ENCODE measurements at regions not wholly inside any gene's neighbourhood (a gene's known extent, or its start where the extent isn't known, plus 50 kb on each side); places are given as distances from the start of the nearest gene placed in this dataset.

DNA sequence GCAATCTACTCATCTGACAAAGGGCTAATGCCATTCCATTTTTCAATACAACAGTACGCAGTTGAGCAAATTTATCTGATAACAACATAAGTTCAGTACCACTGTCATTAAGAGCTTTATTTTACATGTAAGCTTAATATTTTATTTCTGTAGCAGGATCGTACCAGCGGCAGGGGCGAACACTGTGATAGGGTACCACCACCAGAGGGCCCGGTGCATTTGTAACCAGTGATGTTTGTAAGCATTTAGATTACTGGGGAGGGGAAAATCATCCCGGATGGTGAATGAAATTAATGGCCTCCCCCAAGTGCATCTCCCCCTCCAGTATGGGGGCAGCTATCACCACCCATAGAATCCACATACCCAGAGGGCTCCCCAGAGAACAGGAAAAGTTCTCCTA lies 179.0 kb downstream of the ADGRA3 start:
- no peaks in the 10 kb centered on the region for H3K27me3 ChIP-seq (ENCODE audit: control insufficient read depth, insufficient read depth, low read length)
- no peak for DNase-seq (ENCODE audit: low read depth)
- no peak overlapping the region for H3K4me3 ChIP-seq (ENCODE audit: low read depth, low read length)
- TF ChIP-seq, protein P1, sequence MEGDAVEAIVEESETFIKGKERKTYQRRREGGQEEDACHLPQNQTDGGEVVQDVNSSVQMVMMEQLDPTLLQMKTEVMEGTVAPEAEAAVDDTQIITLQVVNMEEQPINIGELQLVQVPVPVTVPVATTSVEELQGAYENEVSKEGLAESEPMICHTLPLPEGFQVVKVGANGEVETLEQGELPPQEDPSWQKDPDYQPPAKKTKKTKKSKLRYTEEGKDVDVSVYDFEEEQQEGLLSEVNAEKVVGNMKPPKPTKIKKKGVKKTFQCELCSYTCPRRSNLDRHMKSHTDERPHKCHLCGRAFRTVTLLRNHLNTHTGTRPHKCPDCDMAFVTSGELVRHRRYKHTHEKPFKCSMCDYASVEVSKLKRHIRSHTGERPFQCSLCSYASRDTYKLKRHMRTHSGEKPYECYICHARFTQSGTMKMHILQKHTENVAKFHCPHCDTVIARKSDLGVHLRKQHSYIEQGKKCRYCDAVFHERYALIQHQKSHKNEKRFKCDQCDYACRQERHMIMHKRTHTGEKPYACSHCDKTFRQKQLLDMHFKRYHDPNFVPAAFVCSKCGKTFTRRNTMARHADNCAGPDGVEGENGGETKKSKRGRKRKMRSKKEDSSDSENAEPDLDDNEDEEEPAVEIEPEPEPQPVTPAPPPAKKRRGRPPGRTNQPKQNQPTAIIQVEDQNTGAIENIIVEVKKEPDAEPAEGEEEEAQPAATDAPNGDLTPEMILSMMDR (IDR thresholded peaks at IDR 0.05; ENCODE audit: insufficient read depth, low read length, poor library complexity, severe bottlenecking) = no peak
- H3K36me3 ChIP-seq (ENCODE audit: control insufficient read depth, insufficient read depth, low read length) = no peaks in the 10 kb centered on the region

DNA sequence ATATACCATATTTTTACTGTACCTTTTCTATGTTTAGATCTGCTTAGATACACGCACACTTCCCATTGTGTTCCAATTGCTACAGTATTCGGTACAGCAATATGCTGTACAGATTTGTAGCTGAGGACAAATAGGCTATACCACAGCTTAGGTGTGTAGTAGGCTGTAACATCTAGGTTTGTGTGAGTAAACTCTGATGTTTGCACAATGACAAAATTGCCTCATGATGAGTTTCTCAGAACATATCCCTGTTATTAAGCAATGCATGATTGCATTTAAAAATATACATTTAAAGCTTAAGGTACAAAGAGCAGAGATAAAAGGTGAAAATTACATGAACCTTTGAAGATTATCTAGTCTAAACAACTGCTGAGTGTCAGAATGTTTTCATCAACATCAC lies 181.7 kb downstream of the ADGRA3 start:
- TF ChIP-seq, protein P1 (IDR thresholded peaks at IDR 0.05; ENCODE audit: insufficient read depth, low read length, poor library complexity, severe bottlenecking) = no peak
- H3K4me3 ChIP-seq (ENCODE audit: low read depth, low read length) = no peak overlapping the region
- DNase-seq (ENCODE audit: low read depth) = no peak
- H3K36me3 ChIP-seq (ENCODE audit: control insufficient read depth, insufficient read depth, low read length) = no peaks in the 10 kb centered on the region
- no peaks in the 10 kb centered on the region for H3K27me3 ChIP-seq (ENCODE audit: control insufficient read depth, insufficient read depth, low read length)

DNA sequence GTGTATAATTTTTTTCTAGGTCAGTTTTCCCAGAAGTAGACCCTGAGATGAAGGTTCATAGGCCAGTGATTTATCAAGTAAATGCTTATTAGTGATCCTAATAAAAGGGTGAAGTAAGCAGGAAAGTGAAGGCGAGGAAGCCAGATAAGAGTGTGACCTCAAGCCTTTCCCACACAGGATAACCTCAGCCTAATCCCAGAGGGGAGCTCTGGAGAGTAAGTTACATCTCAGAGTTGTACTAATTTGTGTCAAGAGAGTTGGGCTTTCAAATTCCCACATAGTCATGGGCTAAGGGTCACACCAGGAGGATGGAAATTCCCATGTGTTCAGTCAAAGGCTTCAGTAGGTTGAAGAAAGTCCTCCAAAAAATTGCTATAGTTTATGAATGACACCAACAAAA lies 191.4 kb downstream of the ADGRA3 start:
- Histone ChIP-seq H3K27me3 (ENCODE audit: control insufficient read depth, insufficient read depth, low read length) (no peaks in the 10 kb centered on the region), H3K36me3 (ENCODE audit: control insufficient read depth, insufficient read depth, low read length) (no peaks in the 10 kb centered on the region), H3K4me3 (ENCODE audit: low read depth, low read length) (no peak overlapping the region)
- DNase-seq (ENCODE audit: low read depth) = no peak
- TF ChIP-seq, protein P1 (IDR thresholded peaks at IDR 0.05; ENCODE audit: insufficient read depth, low read length, poor library complexity, severe bottlenecking) = no peak

GRCh38 chr4:22323691-22324090 lies 192.2 kb downstream of the ADGRA3 start:
- H3K36me3 ChIP-seq (ENCODE audit: control insufficient read depth, insufficient read depth, low read length) = no peaks in the 10 kb centered on the region
- no peak for DNase-seq (ENCODE audit: low read depth)
- TF ChIP-seq, protein P1 (IDR thresholded peaks at IDR 0.05; ENCODE audit: insufficient read depth, low read length, poor library complexity, severe bottlenecking) = no peak
- no peak overlapping the region for H3K4me3 ChIP-seq (ENCODE audit: low read depth, low read length)
- H3K27me3 ChIP-seq (ENCODE audit: control insufficient read depth, insufficient read depth, low read length) = no peaks in the 10 kb centered on the region

- Histone ChIP-seq H3K4me3 (ENCODE audit: low read depth, low read length) (no peak overlapping the region), H3K36me3 (ENCODE audit: control insufficient read depth, insufficient read depth, low read length) (no peaks in the 10 kb centered on the region), H3K27me3 (ENCODE audit: control insufficient read depth, insufficient read depth, low read length) (no peaks in the 10 kb centered on the region)
- DNase-seq (ENCODE audit: low read depth) = no peak
- TF ChIP-seq, protein P1 (IDR thresholded peaks at IDR 0.05; ENCODE audit: insufficient read depth, low read length, poor library complexity, severe bottlenecking) = no peak
Observed at GRCh38 chr4:22322996-22323395, 192.9 kb downstream of the ADGRA3 start.

- no peak overlapping the region for H3K4me3 ChIP-seq (ENCODE audit: low read depth, low read length)
- TF ChIP-seq, protein P1 (IDR thresholded peaks at IDR 0.05; ENCODE audit: insufficient read depth, low read length, poor library complexity, severe bottlenecking) = no peak
- no peak for DNase-seq (ENCODE audit: low read depth)
- no peaks in the 10 kb centered on the region for H3K36me3 ChIP-seq (ENCODE audit: control insufficient read depth, insufficient read depth, low read length)
- H3K27me3 ChIP-seq (ENCODE audit: control insufficient read depth, insufficient read depth, low read length) = no peaks in the 10 kb centered on the region
Observed at GRCh38 chr4:22315628-22316027, 200.2 kb downstream of the ADGRA3 start.
